AG20443 (cell line): ENCODE measurements at regions not wholly inside any gene's neighbourhood (a gene's known extent, or its start where the extent isn't known, plus 50 kb on each side); places are given as distances from the start of the nearest gene placed in this dataset.
"Not testable (repeated sequence)": the region's sequence is repeated elsewhere in the genome, so short reads cannot be mapped to it uniquely, and the experiment has no call there.

Source experiments
- DNase-seq: peaks from one replicate; pipeline ENCODE4 v3.0.0; 2012; ENCODE audit warnings: low spot score, mixed read lengths

DNA sequence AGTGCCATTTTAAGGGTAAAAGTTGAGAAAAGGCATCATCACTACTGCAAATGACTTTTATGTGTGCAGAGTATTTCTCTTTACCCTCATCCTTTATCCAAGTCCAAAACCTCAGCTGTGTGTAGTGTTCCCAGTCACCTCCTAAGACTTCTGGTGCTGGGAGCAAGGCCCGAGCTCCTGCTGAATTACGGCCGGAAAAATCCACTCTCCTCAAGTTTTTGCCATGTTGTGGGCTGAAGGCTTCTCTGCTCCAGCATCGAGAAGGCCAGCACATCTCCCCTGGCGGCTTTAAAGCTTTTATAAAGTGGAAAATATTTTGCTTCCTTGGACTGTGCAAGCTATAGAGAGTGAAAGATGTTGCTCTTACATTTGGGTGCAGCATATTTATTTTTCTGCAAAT is 153.2 kb upstream of the THBS2 start:
- no peak for DNase-seq

DNA sequence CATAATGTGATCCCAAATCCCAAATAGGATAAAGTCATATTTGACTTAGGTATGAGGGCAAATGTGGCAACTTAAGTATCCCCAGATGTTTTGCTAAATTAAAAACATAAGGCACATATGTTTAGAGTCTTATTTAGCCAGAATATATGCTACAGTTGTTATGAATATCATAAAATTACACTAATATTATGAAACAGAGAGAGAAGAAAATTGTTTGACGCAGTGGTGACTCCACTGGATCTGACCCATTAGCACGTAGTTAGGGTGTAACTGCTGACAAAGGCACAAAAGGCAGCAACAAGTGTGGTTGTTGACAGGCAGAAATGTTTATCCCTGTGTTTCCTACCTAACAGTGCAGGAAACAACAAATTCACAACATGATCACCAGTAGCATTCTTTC is 152.4 kb upstream of the THBS2 start:
- no peak for DNase-seq

DNA sequence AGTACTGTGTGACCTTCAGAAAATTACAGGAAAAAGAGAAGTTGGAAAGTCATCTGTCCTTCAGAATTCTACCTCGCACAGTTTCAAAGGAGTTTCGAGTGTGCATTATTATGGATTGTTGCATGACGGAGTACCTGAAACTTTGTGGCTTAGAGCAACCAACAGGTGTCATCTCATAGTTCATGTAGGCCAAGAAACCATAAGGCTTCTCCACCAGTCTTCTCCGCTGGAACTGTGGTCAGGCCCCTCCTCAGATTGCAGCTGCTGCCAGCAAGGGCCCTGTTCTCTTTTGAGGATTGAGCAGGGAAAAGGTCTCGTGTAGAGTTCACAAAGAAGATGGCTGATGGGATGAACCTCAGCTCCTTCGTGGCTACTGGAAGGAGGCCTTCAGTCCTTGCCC is 151.2 kb upstream of the THBS2 start:
- DNase-seq = no peak

DNA sequence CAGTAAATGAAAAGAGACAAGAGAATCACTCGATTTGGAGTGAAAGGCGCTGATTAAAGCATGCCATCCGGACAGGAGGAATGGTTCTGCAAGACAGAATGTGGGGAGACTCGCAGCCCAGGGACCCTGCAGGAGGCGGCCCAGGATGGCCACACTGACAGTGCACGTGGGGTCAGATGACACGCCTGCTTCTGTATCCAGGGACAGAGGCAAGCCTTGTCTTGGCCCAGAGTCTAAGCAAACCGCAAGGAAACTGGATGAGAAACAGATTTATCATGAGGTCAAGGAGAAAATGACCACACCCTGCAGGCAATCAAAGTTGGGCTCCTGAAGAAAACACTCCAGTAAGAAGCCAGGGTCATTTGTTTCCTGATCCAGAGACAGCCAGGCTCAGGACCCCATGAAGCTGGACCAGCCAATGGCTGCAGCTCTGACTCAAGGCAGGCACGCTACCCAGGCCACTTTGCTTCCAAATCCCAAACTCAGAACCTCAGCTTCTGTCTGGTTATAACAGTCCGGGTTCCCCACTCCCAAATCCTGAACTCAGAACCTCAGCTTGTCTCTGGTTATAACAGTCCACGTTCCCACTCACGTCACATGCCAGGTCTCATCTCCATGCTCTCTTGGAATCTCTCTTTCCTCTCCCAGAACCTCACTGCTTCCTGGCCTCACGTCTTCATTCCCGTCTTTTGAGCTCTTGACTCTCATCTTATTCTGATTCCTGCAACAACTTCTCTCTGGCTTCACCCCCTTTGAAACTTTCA is 144.9 kb upstream of the THBS2 start:
- DNase-seq = peak; percentile 69

DNA sequence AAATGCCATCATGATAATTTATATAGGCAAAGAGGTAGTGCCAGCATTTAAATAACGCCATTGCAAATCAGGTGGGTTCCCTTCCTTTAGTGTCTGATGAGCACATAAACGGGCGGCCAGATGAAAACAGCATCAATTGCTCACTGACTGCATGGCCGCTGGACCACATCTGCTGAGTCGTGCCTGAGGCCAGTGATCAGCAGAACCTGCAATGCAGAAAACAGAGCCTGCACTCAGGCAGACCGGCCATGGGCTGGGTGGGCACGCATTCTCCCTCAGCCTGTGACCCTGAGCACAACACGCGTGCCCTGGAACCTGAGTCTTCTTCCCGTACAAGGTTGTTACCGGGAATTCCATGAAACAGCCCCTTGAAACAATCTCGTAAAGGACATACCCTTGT is 144.0 kb upstream of the THBS2 start:
- DNase-seq = no peak

DNA sequence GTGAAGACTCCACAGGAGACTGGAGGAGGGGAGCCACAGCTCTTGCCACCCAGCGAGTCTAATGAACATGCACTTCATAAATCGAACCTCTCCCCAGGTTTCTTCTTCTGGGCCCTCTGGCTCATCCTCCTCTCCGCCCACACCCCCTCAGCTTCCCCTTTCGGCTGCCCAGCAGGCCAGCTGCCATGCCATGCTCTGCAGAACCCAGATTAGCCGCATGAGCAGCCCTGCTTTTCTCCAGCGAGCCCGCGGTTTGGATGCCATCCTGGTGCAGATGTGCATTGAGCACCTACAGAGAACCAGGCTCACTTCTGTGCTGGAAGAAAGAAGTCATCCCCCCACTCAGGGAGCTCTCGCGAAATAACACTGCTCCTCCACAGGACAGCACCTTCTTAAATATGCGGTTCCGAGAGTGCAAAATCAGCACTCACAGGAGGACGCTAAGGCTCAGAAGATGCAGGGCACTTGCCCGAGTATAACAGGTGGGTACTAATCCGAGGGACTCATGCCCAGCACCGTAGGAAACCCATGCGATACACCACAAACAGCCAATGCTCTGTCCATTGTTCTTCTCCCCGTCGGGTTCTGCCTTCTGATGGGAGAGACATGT is 143.0 kb upstream of the THBS2 start:
- no peak for DNase-seq

DNA sequence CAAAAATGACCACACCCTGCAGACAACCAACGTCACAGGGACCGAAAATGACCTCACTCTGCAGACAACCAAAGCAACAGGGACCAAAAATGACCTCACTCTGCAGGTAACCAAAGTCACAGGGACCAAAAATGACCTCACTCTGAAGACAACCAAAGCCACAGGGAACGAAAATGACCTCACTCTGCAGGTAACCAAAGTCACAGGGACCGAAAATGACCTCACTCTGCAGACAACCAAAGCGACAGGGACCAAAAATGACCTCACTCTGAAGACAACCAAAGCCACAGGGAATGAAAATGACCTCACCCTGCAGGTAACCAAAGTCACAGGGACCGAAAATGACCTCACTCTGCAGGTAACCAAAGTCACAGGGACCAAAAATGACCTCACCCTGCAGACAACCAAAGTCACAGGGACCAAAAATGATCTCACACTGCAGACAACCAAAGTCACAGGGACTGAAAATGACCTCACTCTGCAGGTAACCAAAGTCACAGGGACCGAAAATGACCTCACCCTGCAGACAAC is 142.4 kb upstream of the THBS2 start:
- DNase-seq = not testable (repeated sequence)

DNA sequence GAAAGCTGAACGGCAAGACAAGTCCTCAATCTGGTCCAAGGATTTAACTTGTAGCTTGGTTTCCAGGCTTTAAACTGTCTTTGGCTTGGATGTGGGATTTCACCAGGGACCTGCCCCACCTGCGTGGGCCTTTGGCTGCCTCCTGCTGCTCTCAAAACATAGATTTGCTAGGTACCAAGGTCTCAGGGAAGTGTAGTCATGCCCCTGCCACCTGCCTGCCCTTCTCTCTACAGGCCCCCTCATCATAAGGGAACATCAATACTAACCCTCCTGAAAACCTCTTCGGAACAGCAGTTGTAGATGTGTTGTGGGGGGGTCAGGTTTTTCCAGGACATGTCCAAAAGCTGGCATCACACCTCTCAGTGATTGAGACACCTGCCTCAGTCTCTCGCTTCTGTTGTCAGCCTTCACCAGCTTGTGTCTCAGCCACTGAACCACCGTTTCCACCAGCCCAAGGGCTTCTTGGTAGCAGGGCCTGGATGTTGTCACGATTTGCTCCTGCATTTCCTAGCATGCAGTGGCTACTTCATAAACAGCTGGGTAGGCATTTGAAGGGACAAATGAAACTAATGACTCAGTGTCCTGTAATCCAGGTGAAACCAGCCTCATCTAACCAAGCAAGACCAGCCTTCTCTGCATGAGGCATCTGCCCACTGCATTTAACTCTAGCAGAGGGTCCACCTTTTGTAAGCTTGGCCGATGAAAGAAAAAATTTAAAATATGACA is 141.6 kb upstream of the THBS2 start:
- no peak for DNase-seq

DNA sequence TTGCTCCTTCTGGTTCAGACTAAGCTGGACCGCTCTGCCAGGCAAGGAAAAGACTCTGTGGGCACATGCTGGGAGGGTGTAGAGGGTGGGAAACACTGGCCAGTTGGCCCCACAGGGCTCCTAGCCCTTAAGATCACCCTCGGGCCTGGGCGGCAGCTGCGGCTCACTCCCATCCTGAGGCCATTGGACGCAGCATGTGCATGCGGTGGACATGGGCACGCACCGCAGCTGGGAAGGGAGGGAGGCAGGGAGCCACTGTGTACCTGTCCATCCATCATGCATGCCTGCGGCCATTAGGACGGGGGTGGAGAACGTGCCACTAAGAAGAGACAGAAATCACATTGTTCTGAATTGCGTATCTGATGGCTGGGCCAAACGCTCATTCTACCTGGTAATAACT is 140.1 kb upstream of the THBS2 start:
- DNase-seq = no peak

DNA sequence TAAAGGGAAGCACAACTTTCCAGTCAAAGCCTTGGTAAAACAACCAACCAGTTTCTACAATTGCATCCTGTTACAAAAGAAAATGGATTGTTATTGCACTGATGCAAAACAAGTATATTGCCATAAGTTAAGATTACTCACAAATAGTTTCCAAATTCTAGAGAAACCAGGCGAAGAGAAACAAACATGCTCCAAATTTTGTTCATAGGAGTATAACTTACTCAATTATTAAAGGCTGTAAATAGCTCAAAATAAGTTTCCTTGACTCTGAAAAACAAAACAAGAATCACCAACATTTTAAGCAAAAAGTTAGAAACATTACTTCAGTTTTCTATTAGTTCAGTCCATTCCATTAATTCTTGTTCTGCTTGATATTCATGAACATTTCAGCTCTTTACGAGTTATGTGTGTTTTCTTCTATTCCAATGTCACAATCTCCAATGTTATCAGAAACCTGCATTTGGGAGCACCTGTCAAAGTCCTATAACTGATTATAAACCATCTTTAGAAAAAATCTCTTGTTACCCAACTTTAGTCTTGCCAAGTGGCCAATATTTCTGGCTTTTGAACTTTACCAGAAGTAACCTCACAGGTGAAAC is 137.9 kb upstream of the THBS2 start:
- no peak for DNase-seq

DNA sequence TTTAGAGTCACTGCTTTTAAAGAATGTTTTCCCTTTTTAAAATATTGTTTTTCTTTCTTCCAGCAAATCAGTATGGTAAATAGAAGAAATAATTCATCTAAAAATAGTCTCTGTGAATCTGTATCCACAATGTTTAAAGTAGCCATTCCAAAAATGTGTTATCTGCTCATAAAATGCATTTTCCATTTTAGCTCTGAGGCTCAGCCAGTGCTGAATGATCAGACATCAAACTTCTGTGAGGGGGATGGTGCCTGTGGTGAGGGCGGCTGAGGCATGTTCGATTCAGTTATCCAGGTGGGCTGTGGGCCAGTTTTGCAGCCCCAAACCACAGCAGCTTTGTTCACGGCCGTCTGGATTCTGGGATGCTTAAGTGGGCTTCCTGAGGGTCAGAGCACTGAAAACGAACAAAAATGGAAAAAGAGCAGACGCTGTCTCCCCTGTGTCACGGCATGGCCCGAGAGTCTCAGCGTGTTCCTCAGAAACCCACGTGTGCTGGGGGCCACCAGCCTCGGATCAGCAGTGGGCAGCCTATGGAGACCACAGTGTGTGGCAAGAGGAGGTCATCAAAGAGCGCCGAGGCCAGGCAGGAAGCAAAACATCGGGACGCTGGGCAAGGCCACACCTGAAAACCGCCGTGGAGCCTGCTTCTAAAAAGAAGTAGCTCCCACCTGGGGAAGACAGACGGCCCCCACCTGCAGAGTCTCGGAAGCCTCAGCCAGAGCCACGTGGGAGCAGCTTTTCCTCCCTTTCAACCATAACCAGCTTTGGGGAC is 134.9 kb upstream of the THBS2 start:
- no peak for DNase-seq

DNA sequence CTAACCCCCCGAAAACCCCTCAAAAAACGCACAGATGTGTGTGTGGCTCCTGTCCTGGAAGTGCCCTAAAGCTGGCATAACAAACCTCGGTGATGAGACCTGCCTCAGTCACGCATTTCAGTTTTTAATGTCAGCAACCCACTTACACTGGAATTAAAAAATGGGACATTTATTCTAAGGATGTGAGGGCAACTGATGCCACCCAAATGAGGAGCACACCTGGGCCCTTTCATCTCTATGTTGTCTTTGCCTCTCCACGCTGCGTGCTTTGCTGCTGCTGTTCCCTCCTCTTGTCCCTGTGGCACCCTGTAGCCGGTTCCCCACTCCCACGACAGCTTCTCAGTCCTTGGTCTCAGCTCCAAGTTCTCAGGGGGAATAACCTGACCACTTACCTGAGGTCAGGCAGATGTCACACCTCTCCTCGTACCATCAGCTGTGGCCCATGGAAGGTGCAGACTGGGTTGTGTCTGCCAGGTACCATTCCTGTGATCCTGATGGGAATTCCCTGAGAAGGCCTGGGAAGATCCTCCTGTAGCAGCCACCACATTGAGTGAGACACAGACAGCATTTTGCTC is 134.2 kb upstream of the THBS2 start:
- no peak for DNase-seq

DNA sequence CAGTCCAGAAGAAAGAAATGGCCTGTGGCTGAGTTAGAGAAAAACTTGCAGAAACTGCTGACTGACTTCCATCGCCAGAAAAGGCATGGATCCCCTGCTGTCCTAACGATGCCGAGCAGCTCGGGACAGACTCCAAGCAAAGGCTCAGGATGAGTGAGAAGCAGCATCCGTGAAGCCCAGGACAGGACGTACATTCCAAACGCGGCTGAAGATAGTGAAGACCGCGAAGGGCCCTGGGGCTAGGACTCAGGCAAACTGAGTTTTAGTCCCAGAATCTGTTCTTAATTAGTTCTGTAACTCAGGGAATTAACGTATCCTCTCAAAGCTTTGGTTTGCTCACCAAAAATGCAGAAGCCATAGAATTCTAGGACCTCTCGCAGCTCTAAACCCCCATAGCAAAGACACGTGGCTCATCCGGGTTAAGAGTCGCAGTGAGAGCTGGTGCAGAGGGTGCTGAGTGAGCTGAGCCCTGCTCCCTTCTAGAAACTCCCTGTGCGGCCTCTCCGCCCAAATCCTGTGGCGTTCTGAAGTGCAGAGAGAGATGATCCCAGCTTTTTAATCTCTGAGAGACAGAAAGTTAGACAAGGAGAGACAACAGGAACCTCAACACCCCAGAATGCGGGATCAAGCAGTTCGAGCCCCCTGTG is 132.9 kb upstream of the THBS2 start:
- DNase-seq = peak; percentile 89

DNA sequence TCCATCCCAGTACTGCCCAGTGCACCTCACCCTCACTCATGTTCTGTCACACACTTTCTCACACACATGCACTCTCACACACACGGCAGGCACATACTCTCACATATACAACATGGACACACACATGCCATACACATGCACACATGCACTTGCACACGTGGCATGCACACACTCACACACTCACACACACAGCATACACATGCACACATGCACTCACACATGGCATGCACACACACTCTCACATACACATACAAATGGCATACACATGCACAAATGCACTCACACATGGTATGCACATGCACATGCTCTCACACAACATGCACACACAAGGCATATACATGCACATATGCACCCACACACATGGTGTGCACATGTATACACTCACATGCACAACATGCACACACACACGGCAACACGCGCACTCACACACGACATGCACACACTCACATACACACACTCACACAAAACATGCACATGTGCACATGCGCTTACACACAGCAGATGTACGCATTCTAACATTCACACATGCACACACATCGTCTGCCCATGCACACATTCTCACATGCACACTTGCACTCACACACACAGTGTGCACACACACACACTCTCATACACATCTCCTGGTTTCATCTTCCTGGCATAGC is 131.7 kb upstream of the THBS2 start:
- DNase-seq = no peak

DNA sequence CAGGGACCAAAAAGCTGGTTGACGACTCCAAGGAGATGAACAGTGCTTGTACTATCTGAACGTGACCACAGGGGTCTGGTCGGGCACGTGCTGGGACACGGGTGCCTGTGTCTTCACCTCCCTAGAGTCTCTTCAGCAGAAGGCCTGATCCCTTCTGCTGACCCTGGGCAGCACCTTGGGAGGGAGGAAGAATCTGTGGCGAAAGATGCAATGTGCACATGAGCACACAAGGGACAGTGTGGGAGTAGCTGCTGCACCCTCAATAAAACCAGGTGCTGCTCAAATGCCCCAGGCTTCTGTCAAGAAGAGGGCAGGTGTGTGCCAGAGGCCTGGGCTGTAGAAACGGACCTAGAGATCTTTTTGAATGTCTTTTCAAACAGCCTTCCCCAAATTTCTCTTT is 130.6 kb upstream of the THBS2 start:
- DNase-seq = no peak

DNA sequence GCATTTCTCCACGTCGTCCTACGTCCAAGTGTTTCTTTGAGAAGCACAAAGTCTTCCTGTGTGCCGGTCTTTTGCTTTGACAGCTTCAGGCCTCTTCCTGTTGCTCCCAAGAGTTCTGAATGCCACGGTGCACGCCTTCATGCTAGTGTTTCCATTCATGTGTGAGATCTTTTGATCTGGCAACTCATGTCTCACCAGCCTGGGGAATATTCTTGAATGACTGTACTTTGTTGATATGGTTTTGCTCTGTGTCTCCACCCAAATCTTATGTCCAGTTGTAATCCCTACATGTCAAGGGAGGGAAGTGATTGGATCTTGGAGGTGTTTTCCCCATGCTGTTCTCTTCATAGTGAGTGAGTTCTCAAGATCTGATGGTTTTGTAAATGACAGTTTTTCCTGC is 129.6 kb upstream of the THBS2 start:
- DNase-seq = no peak

DNA sequence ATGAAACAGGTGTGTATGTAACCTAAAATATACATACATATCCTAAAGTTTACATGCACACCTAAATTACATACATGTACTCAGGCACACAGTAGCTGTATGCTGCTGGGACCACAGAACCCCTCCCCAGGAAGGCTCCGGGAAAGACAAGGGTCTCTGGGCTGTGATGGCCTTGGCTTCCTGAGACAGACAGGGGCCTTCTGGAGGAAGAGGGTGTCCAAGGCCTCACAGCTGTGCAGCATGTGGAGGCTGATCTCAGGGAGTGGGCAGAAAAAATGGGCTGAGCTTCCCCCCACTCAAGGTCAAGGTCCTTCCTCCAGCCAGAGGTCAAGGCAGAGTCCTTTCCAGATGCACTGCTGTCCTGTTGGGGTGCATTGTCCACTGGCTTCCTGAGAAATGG is 129.1 kb upstream of the THBS2 start:
- DNase-seq = no peak

DNA sequence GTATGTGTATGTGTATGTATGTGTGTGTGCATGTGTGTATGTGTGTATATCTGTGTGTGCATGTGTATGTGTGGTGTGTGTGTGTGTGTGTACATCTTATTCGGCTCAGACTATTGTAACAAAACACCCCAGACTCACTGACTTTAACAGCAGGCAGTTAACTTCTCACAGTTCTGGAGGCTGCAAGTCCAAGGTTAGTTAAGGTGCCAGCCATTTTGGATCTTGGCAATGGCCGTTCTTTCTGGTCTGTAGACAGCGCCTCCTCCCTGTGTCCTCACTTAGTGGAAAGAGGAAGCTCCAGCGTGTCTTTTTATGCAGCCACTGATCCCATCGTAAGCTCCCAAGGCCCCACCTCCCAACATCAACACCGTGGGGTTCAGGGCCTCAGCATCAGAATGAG is 128.3 kb upstream of the THBS2 start:
- DNase-seq = no peak

DNA sequence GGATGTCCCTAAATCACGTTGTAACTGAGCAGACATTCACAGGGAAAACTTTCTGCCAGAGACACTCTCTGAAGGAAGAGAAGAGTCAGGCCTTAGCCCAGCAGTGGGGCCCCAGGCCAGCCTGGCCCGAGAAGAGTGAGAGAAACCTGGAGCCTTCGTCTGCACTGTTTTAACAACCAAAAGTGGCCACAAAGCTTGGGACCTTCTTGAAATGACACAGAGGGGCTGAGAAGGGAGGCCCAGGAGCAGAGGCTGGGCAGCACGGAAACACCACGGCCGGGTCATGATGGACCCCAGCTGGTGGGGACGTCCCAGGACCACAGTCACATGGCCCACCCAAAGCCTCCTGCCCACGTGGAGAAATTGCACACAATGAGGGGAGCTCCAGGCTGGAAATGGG is 126.8 kb upstream of the THBS2 start:
- no peak for DNase-seq

DNA sequence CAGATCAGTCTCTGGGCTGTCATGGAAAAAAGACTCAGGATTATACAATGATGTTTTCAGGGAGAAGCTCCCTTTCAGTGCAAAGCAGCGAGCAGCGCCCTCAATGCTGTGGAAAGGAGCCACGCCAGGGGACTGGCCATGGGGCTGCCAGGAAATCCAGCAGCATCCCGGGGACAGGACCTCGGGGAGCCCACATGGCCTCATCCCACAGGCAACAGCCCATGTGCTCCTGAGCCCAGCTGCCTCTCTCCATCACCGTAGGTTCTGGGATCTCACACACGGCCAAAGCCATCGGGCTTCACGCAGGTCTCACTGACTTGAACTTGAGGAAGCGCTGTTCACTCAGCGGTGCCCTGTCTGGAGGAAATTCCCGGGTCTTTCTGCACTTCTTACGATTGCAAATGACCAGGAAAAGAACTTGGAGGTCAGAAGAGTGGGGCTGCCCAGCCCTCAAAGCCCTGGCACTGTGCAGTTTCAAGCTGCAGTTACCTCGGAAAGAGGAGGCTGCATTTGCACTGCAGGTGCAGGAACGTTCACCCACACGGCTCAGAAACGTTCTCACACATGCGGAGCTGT is 125.9 kb upstream of the THBS2 start:
- no peak for DNase-seq
